GM21576 (cell line): ENCODE measurements at regions not wholly inside any gene's neighbourhood (a gene's known extent, or its start where the extent isn't known, plus 50 kb on each side); places are given as distances from the start of the nearest gene placed in this dataset.

ENCODE experiments used
- ATAC-seq: cut with Tn5 transposase; IDR thresholded peaks from one replicate; pipeline ENCODE4 v1.9.1; 2021; ENCODE audit warnings: mild to moderate bottlenecking, moderate library complexity; ENCODE audit not compliant: unreplicated experiment

DNA sequence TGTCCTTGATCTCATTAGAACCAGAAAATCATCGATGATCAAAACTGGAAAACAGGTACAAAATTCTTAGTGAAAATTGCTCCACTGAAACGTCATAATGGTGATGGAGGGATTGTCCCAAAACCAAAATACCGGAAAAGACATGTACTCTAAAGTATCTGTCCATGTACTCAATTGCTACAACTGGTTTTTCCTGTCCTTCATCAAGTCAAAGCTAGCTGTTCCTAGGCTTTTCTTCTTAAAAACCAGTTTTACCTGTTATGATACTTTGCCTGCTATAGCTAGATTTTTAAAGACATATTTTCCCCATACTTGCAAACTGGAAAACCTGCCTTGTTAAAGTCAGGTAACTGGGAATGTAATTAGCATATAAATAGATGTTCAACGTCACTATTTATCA, 50.5 kb upstream of the LRRC1 start:
- ATAC-seq: no peak

DNA sequence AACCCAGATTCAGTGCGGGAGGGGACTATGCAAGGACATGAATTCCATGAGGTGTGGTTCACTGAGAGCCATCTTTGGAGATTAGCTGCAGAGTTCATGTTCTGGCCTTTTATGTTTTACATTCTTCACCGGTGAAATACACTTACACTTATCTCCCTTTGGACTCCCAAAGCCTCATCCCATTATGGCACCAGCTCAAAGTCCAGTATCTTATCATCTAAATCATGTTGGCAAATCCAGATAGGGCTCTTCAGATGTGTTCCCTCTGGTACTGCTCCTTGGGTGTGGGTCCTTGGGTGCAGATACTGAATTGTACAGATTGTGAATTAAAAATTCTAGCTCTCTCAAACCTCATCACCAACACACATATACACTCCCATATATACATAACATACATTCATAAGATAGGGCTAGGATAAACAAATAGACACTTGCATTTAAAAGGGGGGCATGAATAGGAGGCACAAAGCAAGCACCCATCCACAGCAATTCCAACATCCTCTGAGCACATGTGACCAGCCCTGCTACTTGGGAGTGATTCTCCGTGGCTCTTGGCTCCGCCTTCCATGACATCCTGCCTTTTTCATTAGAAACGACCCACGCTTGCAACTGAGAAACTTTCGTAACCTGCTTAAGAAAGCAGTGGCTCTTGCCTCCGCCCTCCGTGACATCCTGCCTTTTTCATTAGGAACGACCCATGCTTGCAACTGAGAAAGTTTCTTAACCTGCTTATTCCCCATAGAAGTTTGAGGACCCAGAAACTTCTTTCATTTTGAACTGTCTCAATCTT, 53.6 kb upstream of the LRRC1 start:
- ATAC-seq: no peak

DNA sequence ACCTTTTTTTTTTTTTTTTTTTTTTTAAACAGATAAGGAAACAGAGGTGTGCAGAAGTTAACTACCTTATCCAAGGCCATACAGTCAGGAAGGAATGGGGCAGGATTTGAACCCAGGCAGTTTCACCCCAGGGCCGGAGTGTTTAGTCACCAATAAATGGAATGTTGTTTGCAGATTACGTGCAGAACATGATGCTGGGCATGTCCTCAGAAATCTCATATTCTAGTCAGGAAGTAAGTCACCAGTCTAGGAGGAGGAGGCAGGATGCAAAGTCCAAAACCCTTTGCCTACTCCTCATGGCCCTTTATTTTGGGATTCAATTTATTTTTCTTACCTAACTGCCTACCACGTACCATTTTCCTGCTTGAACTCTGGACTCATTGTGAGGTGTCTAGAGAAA, 57.1 kb upstream of the LRRC1 start:
- ATAC-seq: no peak

DNA sequence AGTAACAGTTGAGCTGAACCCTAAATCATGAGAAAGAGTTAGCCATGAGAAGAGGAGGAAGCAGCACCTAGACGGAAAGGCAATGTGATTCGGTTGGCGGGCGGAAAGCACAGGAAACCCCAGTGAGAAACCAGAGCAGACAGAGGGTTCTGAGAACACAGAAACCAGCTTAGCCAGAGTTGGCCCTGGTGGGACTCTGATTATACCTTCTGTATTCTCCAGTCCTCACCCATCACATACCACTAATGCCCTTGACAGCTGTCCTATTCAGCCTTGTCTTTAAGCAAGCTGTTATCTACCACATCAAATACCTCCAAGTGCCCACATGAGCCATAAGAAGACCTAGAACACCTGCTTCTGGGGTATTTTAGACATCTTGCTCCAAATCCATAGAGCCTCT, 58.9 kb upstream of the LRRC1 start:
- ATAC-seq: no peak

DNA sequence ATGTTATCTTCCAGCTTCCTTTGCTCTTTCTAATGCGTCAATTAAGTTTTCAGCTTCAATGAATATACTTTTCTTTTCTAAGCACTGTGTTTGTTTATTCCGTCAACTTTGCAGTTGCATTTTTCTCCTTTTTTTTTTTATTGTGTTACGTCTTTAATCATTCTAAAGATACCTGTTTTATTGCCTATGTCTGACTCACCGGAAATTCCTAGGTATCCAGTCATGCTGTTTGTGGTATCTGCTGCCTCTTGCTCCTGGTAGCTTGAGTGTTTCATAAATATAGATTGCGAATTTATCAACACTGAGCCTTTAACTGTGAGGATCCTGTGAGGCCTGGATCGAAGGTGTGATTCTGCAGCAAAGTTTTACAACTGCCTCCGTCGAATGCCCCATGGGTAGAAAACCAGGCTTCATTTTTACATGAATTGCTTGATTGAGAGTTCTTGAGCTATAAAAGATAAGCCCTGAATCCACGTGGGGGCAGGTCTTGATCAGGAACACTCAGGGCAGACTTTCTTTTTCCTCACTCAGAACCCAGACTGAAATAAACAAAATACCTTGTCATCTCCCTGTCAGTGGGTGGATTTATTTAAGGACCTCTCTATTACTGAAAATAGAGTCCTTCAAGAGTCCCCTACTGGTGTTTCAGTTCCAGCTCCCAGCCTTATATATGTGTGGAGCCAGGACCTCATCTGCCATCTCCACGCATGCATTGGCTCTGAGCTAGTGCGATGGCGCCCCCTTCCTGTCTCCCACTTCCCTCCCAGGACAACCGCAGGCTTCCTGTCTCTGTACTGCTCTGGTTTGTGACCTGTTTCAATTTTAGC, 60.1 kb upstream of the LRRC1 start:
- ATAC-seq: peak; percentile 67

DNA sequence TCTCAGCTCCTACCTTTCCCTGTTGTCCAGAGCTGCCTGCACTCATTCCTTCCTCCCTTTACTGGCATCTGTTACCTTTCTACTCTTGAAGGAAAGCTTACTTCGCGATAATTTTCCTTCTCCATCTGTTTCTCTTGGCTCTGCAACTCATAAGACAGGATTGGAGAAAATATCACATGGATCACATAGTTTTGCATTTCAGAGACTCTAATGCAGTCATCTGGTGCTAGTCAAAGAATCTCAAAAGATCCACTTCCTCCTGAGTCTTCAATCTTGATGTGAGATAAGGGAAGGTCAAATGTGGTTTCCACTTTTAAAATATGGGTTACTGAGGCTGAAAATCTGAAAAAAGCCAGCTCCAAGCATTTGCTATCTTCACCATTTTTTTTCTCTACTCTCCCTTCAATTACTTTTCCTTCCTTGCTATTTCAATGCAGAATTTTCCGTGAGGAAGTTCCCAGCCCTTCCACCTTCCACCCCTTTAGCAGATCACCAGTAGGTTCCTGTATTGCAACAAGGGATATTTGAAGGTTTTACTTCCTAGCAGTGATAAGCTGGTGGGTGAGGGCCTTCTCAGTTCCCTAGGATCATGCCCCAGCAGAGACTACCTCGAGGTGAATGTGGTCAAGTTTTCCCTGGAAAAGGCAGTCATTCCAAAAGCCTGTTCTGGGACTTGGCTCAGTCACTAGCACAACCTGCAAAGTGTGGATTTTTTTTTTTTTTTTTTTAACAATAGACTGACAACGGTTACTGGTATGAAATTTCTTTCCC, 62.8 kb upstream of the LRRC1 start:
- no peak for ATAC-seq

DNA sequence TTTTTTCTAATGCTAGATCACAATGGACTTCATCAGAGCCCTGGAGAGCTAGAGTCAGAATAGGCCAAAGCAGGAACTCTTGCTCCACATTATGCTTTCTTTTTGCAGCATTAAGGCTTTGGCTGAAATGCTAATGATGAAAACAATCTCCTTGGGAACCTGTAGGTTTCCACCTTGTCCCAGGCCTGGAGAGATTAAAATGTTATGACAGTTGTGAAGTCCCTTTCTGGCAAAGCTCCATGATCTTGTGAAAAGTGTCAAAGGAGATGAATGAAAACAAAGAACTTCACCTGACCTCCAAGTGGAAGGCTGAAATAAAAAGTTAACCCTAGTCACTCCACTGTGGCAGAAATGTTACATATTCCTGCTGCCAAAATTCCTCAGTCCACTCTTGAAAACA, 64.0 kb upstream of the LRRC1 start:
- no peak for ATAC-seq

DNA sequence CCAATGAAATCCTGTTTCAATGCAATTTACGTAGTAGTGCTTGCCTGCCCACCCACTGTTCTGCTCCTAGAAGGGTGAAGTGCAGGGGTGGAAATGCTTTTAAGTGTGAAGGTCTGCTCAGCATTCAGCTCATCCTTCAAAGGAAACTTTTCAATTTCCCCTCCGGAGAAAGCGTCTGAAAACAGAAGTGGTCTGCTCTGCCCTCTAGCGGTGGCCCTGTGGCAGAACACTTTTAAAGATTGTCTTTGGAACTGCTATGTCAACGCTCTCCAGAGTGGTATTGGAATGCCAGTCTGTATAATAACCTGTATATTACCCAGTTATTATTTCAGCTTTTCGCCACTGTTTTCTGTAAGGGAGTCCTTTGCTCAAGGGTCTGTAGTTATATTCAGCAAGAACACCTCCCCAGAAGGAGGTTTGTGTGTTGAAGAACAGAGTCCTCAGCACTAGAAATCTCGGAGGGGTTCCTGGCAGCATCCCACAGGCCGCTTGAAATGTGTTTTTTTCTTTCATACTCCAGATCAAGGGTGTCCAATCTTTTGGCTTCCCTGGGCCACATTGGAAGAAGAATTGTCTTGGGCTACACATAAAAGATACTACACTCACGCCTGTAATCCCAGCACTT, 63.1 kb upstream of the KLHL31 start:
- peak; percentile 49 for ATAC-seq

DNA sequence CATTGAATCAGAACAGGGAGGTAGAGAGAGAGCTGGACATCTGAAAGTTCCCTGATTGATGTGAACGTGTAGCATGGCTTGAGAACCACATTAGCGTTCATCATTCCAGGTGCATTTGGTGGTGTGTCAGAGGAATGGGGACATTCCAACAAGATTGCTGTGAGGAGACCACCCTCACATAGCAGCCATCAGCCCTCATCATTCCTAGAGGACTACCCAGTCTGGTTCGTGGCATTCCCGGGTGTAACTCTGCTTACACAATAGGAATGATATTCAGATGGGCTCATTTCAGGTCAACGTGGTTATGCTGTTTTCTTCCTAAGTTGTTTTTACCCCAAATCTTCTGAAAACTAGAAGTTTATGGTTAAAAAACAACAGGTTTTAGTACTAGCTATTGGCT, 62.2 kb upstream of the KLHL31 start:
- ATAC-seq: no peak

DNA sequence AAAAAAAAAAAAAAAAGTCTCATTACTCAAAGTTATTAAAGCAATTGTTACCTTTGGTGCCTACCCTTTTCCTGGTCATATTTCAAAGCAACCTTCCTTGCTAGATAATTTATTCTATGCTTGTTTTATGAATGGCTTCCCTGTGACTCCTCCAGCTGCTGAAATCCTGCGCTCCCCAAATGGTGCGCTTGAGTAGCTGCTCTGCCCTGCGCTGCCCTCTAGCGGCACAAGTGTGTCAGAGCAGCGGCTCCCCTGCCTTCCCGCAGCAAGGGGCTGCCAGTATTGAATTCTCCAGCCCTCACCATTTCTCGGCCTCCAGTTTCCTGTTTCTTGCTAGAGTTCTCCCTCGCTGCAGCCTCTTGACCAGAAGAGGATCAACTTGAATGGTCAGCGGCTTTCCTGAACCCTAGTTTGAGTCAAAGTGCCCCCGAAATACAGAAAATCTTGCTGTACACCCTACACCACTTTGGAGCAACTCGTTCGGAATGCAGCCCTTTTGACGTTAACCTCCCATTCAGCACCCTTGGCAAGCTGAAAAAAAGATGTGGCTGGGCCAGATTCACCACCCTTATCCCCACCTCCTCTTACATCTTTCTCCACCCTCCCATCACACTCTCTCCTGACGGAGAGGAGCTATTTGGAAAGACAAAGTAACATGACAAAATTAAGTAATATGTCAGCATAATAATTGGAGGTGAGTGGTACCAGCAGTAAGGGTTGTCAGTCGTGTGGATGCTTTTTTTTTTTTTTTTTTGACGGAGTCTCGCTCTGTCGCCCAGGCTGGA, 60.4 kb upstream of the KLHL31 start:
- peak; percentile 82 for ATAC-seq

DNA sequence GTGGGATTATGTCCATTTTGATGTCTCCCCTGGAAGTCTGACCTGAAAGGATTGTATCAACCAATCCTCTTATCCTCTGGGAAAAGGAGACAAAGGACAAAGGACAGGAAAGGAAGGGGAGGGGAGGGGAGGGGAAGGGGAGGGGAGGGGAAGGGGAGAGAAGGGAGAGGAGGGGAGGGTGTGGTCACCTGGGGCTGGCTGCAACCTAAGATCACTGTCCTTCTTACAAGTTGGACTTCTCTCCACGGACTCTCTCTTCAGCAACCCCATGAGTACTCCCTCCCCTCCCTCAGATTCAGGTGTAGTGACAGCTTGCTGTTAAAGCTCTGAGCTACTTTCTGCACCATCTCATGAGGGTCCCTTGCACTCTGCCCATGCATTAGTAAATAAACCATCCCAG, 58.9 kb upstream of the KLHL31 start:
- no peak for ATAC-seq

DNA sequence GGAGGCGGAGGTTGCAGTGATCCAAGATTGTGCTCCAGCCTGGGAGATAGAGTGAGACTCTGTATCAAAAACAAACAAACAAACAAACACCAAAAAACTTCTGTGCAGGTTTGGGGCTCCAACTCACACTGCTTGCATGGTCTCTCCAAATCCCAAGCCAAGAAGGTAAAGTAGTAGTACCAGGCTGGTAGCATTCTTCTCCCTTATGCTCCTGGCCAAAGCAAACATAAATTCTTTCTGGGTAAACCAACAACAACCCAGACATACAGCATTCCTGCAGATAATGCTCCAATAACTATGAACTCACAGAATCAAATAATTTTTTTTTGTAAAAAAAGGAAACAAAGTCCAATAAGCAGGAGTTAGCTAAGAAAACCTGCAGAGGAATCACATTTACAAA, 57.8 kb upstream of the KLHL31 start:
- ATAC-seq: no peak

DNA sequence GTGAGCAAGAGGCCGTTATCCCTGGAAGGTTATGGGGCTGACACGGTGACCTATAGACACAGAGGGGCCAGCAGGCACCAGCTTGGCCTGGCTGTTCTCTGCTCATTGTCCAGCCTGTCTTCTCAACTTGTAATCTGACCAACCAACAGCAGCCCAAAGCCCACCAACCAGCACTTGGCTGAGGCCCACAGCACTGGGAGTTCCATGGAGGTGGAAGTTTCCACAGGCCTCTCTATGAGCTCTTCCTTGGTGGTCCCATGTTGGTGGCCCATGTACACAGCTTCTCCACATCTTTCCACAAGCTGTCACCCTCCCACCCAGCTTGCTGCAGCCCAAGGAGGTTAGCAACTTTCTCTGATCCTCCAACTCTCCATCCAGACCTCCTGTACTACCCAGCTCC, 56.2 kb upstream of the KLHL31 start:
- ATAC-seq: no peak

DNA sequence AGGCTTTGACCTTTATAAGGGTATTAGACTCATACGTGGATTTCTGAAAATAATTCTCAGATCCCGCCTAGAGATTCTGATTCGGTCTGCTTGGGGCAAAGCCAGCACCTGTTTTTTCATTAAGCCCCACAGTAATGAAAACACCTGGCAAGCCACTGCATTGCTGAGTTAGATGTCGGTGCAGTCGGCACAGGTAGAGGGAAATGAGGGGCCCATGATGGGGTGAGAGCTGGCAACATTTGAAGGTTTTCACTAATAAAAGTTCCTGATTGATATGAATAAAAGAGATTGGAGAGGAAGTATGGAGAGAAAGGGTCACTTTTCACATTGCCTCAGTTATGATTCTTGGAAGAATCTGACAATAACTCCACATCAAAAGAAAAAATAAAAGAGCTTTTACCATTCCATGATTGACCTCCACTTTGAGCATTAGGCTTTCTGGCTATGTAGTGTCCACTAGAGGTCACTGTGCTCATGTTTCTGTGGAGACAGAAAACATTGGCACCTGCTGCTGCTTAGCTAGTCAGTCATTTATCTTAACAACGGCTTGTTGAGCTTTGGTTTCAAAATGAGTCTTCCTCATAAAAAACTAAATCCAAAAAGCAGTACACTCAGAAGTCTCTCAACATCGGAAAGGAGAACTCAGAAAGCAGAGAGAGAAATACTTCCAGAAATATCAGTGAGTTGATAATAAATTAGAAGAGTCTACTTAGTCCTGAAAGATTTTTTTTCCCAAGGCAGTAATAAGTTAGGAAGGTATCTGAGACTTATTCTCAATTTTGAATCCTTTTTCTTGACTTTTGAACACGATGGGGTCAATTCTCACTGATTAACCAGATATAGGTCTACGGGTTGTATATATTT, 53.3 kb upstream of the KLHL31 start:
- ATAC-seq: peak; percentile 97

DNA sequence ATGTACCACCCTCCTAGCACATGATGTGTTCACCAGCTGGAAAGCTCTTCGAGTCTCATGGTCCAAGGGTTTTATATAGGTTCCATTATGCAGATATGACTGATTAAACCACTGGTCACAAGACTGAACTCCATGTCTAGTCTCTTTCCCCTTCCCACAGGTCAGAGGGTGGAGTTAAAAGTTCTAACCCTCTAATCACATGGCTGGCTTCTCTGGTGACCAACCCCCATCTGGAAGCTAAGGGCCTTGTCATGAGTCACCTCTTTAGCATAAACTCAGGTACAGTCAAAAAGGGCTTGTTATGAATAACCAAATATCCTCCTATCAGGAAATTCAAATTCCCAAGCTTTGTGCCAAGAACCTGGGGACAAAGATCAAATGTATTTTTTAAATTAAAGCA, 52.0 kb upstream of the KLHL31 start:
- no peak for ATAC-seq

DNA sequence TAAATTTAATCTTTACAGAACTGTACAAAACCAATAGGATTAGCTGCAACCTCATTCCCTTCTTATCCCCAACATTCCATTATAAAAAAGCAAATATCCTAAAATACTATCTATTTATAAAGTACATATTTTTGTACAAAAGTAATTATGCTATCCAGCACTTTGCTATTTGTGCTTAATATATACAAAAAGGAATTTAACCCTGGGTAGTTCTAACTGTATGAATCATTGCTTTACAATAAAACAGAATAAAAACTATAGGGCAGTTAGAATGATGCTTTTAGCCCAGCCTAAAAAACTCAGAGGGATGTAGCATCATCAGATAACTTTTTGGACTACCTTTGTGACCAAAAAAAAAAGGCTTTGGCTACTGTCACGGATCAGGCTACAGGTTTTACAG, 49.9 kb upstream of the KLHL31 start:
- no peak for ATAC-seq
